ENCODE measurements at regions not wholly inside any gene's neighbourhood (a gene's known extent, or its start where the extent isn't known, plus 50 kb on each side); places are given as distances from the start of the nearest gene placed in this dataset.

DNA sequence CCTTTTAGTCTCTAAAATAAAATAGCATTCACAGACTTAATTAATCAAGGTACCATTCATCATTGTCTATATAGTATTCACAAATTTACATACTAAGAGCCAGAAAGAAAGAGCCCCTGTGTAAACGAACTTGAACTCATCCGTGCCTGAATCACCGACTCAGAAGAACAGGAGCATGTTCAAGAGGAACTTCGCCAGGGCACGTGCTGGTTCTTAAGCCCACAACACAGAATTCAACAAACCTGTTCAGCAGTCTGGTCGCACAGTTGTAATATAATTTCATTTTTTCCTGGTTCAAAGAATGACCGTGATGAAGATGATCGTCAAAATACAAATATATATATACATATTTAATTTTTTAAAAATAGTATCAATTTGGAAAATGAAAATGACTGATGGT, 141.9 kb downstream of the CETN3 start:
- H3K27ac ChIP-seq (ENCODE audit: low read length) = no peak overlapping the region
- no peaks in the 10 kb centered on the region for H3K27me3 ChIP-seq (ENCODE audit: control insufficient read depth, insufficient read depth, low read length)
- in situ Hi-C loops (cut with HindIII; ENCODE audit: low pct_unique_long_range_greater_than_20kb, low sequenced_read_pairs) = no loop called here
- no peaks in the 10 kb centered on the region for H3K4me1 ChIP-seq (ENCODE audit: control insufficient read depth, insufficient read depth, low read length)
- H3K4me3 ChIP-seq (ENCODE audit: low read depth in 2 of 2, low read length in 2 of 2) = no peak overlapping the region
- CTCF ChIA-PET = interaction anchor here (1.0 kb wide), 1 partner anchor 1535 kb away, joined by 3 read pairs; no protein-coding TSS in a partner anchor
- TF ChIP-seq POLR2AphosphoS5 (IDR thresholded peaks at IDR 0.05; ENCODE audit: low read depth, low read length) (no peak), REST (IDR thresholded peaks at IDR 0.05; ENCODE audit: insufficient read depth in 1 of 2, low read depth in 2 of 2, low read length in 1 of 2) (no peak), SIN3A (IDR thresholded peaks at IDR 0.05; ENCODE audit: borderline replicate concordance, insufficient read depth, low read depth, low read length) (no peak), TCF7L2 (IDR thresholded peaks at IDR 0.05; ENCODE audit: low read depth, low read length) (no peak)
- TF ChIP-seq, protein P1, sequence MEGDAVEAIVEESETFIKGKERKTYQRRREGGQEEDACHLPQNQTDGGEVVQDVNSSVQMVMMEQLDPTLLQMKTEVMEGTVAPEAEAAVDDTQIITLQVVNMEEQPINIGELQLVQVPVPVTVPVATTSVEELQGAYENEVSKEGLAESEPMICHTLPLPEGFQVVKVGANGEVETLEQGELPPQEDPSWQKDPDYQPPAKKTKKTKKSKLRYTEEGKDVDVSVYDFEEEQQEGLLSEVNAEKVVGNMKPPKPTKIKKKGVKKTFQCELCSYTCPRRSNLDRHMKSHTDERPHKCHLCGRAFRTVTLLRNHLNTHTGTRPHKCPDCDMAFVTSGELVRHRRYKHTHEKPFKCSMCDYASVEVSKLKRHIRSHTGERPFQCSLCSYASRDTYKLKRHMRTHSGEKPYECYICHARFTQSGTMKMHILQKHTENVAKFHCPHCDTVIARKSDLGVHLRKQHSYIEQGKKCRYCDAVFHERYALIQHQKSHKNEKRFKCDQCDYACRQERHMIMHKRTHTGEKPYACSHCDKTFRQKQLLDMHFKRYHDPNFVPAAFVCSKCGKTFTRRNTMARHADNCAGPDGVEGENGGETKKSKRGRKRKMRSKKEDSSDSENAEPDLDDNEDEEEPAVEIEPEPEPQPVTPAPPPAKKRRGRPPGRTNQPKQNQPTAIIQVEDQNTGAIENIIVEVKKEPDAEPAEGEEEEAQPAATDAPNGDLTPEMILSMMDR (IDR thresholded peaks at IDR 0.05) = no peak
- no TSS peak for BruUV-seq (replicated peaks)
- ATAC-seq (no peak), DNase-seq (ENCODE audit: low read depth, low spot score) (no peak)
- H3K9me3 ChIP-seq (ENCODE audit: control insufficient read depth, insufficient read depth, low read depth, low read length) = no peaks in the 10 kb centered on the region
- POLR2A ChIA-PET = no interaction called here
- intact Hi-C loops (cut with micrococcal nuclease; ENCODE audit: unreplicated experiment) = loop anchor here (5.0 to 10.0 kb wide), 2 partner anchors 1383 to 1540 kb away; partner anchors contain the start of gene MEF2C
- H3K36me3 ChIP-seq (ENCODE audit: control insufficient read depth, insufficient read depth, low read length) = no peaks in the 10 kb centered on the region

GRCh38 chr5:90265545-90265857, 144.1 kb downstream of the CETN3 start:
- Histone ChIP-seq H3K9me3 (ENCODE audit: control insufficient read depth, insufficient read depth, low read depth, low read length) (no peaks in the 10 kb centered on the region), H3K4me3 (ENCODE audit: low read depth in 2 of 2, low read length in 2 of 2) (no peak overlapping the region), H3K36me3 (ENCODE audit: control insufficient read depth, insufficient read depth, low read length) (no peaks in the 10 kb centered on the region), H3K4me1 (ENCODE audit: control insufficient read depth, insufficient read depth, low read length) (no peaks in the 10 kb centered on the region), H3K27me3 (ENCODE audit: control insufficient read depth, insufficient read depth, low read length) (no peaks in the 10 kb centered on the region), H3K27ac (ENCODE audit: low read length) (no peak overlapping the region)
- ChIA-PET POLR2A (no interaction called here), CTCF (no interaction called here)
- ATAC-seq = no peak
- in situ Hi-C loops (cut with HindIII; ENCODE audit: low pct_unique_long_range_greater_than_20kb, low sequenced_read_pairs) (no loop called here), intact Hi-C loops (cut with micrococcal nuclease; ENCODE audit: unreplicated experiment) (loop anchor here (5.0 to 10.0 kb wide), 2 partner anchors 1381 to 1538 kb away; partner anchors contain the start of gene MEF2C)
- DNase-seq (ENCODE audit: low read depth, low spot score) = no peak
- BruUV-seq (replicated peaks) = no TSS peak
- TF ChIP-seq POLR2AphosphoS5 (IDR thresholded peaks at IDR 0.05; ENCODE audit: low read depth, low read length) (no peak), REST (IDR thresholded peaks at IDR 0.05; ENCODE audit: insufficient read depth in 1 of 2, low read depth in 2 of 2, low read length in 1 of 2) (no peak), TCF7L2 (IDR thresholded peaks at IDR 0.05; ENCODE audit: low read depth, low read length) (no peak), SIN3A (IDR thresholded peaks at IDR 0.05; ENCODE audit: borderline replicate concordance, insufficient read depth, low read depth, low read length) (no peak)
- TF ChIP-seq, protein P1 (IDR thresholded peaks at IDR 0.05) = no peak; the same call in none of the 2 replicates
